DND-41 (cell line): ENCODE measurements at regions not wholly inside any gene's neighbourhood (a gene's known extent, or its start where the extent isn't known, plus 50 kb on each side); places are given as distances from the start of the nearest gene placed in this dataset.

Experiments used
- EZH2 ChIP-seq: IDR thresholded peaks from 3 replicates; pipeline ENCODE4 v1.6.1; 2012; ENCODE audit warnings: borderline replicate concordance, low read depth, mild to moderate bottlenecking, moderate library complexity, low read length, inconsistent platforms; ENCODE audit not compliant: severe bottlenecking
- TF ChIP-seq, protein P1 (sequence below): IDR thresholded peaks from 2 replicates; pipeline ENCODE4 v1.5.1; 2012; ENCODE audit warnings: borderline replicate concordance, low read length, moderate library complexity, mild to moderate bottlenecking; ENCODE audit not compliant: poor library complexity, severe bottlenecking; ENCODE audit errors: extremely low read depth

DNA sequence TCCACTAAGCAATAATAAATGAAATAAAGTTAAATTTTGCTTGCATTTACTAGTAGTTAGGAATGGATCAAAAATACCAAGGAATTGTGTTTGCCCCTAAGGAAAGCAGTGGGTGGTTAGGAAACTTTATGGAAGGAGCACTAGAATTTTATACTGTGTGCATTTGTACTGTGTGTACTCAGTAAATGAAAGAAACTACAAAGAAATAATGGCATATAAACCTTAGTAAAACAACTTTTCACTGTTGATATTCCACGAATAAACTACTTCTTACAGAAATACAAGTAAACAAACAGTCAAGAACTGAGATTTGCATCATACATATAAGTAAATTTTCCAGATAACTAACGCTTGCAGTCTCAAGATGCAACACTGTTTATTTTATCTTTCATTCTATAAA is 103.7 kb upstream of the PARP8 start:
- TF ChIP-seq, protein P1, sequence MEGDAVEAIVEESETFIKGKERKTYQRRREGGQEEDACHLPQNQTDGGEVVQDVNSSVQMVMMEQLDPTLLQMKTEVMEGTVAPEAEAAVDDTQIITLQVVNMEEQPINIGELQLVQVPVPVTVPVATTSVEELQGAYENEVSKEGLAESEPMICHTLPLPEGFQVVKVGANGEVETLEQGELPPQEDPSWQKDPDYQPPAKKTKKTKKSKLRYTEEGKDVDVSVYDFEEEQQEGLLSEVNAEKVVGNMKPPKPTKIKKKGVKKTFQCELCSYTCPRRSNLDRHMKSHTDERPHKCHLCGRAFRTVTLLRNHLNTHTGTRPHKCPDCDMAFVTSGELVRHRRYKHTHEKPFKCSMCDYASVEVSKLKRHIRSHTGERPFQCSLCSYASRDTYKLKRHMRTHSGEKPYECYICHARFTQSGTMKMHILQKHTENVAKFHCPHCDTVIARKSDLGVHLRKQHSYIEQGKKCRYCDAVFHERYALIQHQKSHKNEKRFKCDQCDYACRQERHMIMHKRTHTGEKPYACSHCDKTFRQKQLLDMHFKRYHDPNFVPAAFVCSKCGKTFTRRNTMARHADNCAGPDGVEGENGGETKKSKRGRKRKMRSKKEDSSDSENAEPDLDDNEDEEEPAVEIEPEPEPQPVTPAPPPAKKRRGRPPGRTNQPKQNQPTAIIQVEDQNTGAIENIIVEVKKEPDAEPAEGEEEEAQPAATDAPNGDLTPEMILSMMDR: no peak
- no peak for TF ChIP-seq EZH2
